Activated T-cell treated with anti-CD3 and anti-CD28 coated beads, Interleukin-2, amount 50 U/mL, for 72 hours (primary cell): ENCODE measurements at regions not wholly inside any gene's neighbourhood (a gene's known extent, or its start where the extent isn't known, plus 50 kb on each side); places are given as distances from the start of the nearest gene placed in this dataset.

ENCODE experiments used
- ATAC-seq, 2 donors: fragments of 150-1000 bp; cut with Tn5 transposase; replicated peaks in 1 of 2; 2 replicates each; pipeline ENCODE4 v1.10.0; 2021; ENCODE audit warnings: moderate library complexity in 2 of 2, mild to moderate bottlenecking in 1 of 2
- DNase-seq, 2 donors: peaks; one replicate each; pipeline ENCODE4 v3.0.0; 2021 to 2022; ENCODE audit warnings: mixed read lengths in 1 of 2
- H3K27ac Mint-ChIP-seq: one replicate; pipeline ENCODE4 v1.8.0; 2022; ENCODE audit warnings: mild to moderate bottlenecking, moderate library complexity, mixed read lengths
- H3K27me3 Mint-ChIP-seq: one replicate; pipeline ENCODE4 v1.8.0; 2022; ENCODE audit warnings: low read depth, mixed read lengths
- H3K36me3 Mint-ChIP-seq, 2 donors: one replicate each; pipeline ENCODE4 v1.8.0; 2022; ENCODE audit warnings: mixed read lengths in 2 of 2, mild to moderate bottlenecking in 1 of 2; ENCODE audit not compliant: insufficient read depth in 2 of 2
- H3K4me1 Mint-ChIP-seq: one replicate; pipeline ENCODE4 v1.8.0; 2022; ENCODE audit warnings: low read depth, mixed read lengths
- H3K4me3 Mint-ChIP-seq, 2 donors: one replicate each; pipeline ENCODE4 v1.8.0; 2022; ENCODE audit warnings: mild to moderate bottlenecking in 2 of 2, mixed read lengths in 2 of 2, moderate library complexity in 2 of 2
- H3K9me3 Mint-ChIP-seq, 2 donors: one replicate each; pipeline ENCODE4 v1.8.0; 2022; ENCODE audit warnings: mixed read lengths in 2 of 2

GRCh38 chr1:163766257-163766918 lies 444.6 kb downstream of the NUF2 start:
- DNase-seq (no peak), ATAC-seq (no peak)
- H3K4me3 Mint-ChIP-seq = no peak overlapping the region
- peaks cover 4 to 7% of the 10 kb centered on the region in 2 donors for H3K9me3 Mint-ChIP-seq
- H3K27me3 Mint-ChIP-seq = no peaks in the 10 kb centered on the region
- H3K27ac Mint-ChIP-seq = no peak overlapping the region
- H3K36me3 Mint-ChIP-seq = no peaks in the 10 kb centered on the region
- H3K4me1 Mint-ChIP-seq = no peaks in the 10 kb centered on the region

GRCh38 chr1:163768576-163768975 lies 446.8 kb downstream of the NUF2 start:
- no peak overlapping the region for H3K4me3 Mint-ChIP-seq
- ATAC-seq (no peak), DNase-seq (no peak)
- H3K27me3 Mint-ChIP-seq = no peaks in the 10 kb centered on the region
- no peak overlapping the region for H3K27ac Mint-ChIP-seq
- no peaks in the 10 kb centered on the region for H3K36me3 Mint-ChIP-seq
- no peaks in the 10 kb centered on the region for H3K4me1 Mint-ChIP-seq
- peaks cover 9% of the 10 kb centered on the region in 2 donors for H3K9me3 Mint-ChIP-seq

GRCh38 chr1:163770265-163770664 lies 448.5 kb downstream of the NUF2 start:
- ATAC-seq (no peak), DNase-seq (no peak)
- Mint-ChIP-seq H3K27me3 (no peaks in the 10 kb centered on the region), H3K4me1 (no peaks in the 10 kb centered on the region), H3K27ac (no peak overlapping the region), H3K9me3 (peaks cover 7 to 12% of the 10 kb centered on the region in 2 donors), H3K36me3 (no peaks in the 10 kb centered on the region), H3K4me3 (no peak overlapping the region)

- no peak for ATAC-seq
- no peaks in the 10 kb centered on the region for H3K27me3 Mint-ChIP-seq
- H3K36me3 Mint-ChIP-seq = no peaks in the 10 kb centered on the region
- no peaks in the 10 kb centered on the region for H3K4me1 Mint-ChIP-seq
- peaks cover 5 to 11% of the 10 kb centered on the region in 2 donors for H3K9me3 Mint-ChIP-seq
- no peak for DNase-seq
- no peak overlapping the region for H3K27ac Mint-ChIP-seq
- H3K4me3 Mint-ChIP-seq = no peak overlapping the region
These were observed 449.9 kb downstream of the NUF2 start for GRCh38 chr1:163771637-163772036.

GRCh38 chr1:163772246-163772645 lies 450.5 kb downstream of the NUF2 start:
- H3K4me1 Mint-ChIP-seq = no peaks in the 10 kb centered on the region
- no peaks in the 10 kb centered on the region for H3K27me3 Mint-ChIP-seq
- H3K9me3 Mint-ChIP-seq = peaks cover 5 to 11% of the 10 kb centered on the region in 2 donors
- H3K27ac Mint-ChIP-seq = no peak overlapping the region
- H3K4me3 Mint-ChIP-seq = no peak overlapping the region
- H3K36me3 Mint-ChIP-seq = no peaks in the 10 kb centered on the region
- DNase-seq (no peak), ATAC-seq (no peak)

GRCh38 chr1:163773396-163773795 lies 451.6 kb downstream of the NUF2 start:
- Mint-ChIP-seq H3K9me3 (peaks cover 7 to 10% of the 10 kb centered on the region in 2 donors), H3K27me3 (no peaks in the 10 kb centered on the region), H3K4me1 (no peaks in the 10 kb centered on the region), H3K4me3 (no peak overlapping the region), H3K27ac (no peak overlapping the region), H3K36me3 (no peaks in the 10 kb centered on the region)
- DNase-seq (no peak), ATAC-seq (no peak)

GRCh38 chr1:163774401-163774945 lies 452.7 kb downstream of the NUF2 start:
- H3K4me1 Mint-ChIP-seq = no peaks in the 10 kb centered on the region
- ATAC-seq = no peak
- no peak for DNase-seq
- H3K36me3 Mint-ChIP-seq = no peaks in the 10 kb centered on the region
- H3K9me3 Mint-ChIP-seq = peaks cover 7 to 10% of the 10 kb centered on the region in 2 donors
- no peak overlapping the region for H3K4me3 Mint-ChIP-seq
- H3K27me3 Mint-ChIP-seq = no peaks in the 10 kb centered on the region
- H3K27ac Mint-ChIP-seq = no peak overlapping the region

GRCh38 chr1:163774978-163775620 lies 453.3 kb downstream of the NUF2 start:
- Mint-ChIP-seq H3K27ac (no peak overlapping the region), H3K4me3 (no peak overlapping the region), H3K4me1 (no peaks in the 10 kb centered on the region), H3K27me3 (no peaks in the 10 kb centered on the region), H3K9me3 (peaks cover 7 to 11% of the 10 kb centered on the region in 2 donors), H3K36me3 (no peaks in the 10 kb centered on the region)
- DNase-seq (no peak), ATAC-seq (no peak)

- H3K27ac Mint-ChIP-seq = no peak overlapping the region
- ATAC-seq (no peak), DNase-seq (no peak)
- H3K36me3 Mint-ChIP-seq = no peaks in the 10 kb centered on the region
- no peaks in the 10 kb centered on the region for H3K4me1 Mint-ChIP-seq
- no peak overlapping the region for H3K4me3 Mint-ChIP-seq
- no peaks in the 10 kb centered on the region for H3K27me3 Mint-ChIP-seq
- peaks cover 2 to 9% of the 10 kb centered on the region in 2 donors for H3K9me3 Mint-ChIP-seq
These were observed 455.5 kb downstream of the NUF2 start for GRCh38 chr1:163777205-163777604.

GRCh38 chr1:163781146-163781545 lies 459.4 kb downstream of the NUF2 start:
- no peak overlapping the region for H3K27ac Mint-ChIP-seq
- H3K4me3 Mint-ChIP-seq = no peak overlapping the region
- no peak for DNase-seq
- H3K9me3 Mint-ChIP-seq = peaks cover 4 to 7% of the 10 kb centered on the region in 2 donors
- H3K36me3 Mint-ChIP-seq = no peaks in the 10 kb centered on the region
- no peak for ATAC-seq
- no peaks in the 10 kb centered on the region for H3K4me1 Mint-ChIP-seq
- H3K27me3 Mint-ChIP-seq = no peaks in the 10 kb centered on the region

GRCh38 chr1:163785868-163786405 lies 464.2 kb downstream of the NUF2 start:
- DNase-seq (no peak), ATAC-seq (no peak)
- Mint-ChIP-seq H3K36me3 (no peaks in the 10 kb centered on the region), H3K4me1 (no peaks in the 10 kb centered on the region), H3K4me3 (no peak overlapping the region), H3K27me3 (no peaks in the 10 kb centered on the region), H3K9me3 (peaks cover 2 to 4% of the 10 kb centered on the region in 2 donors), H3K27ac (no peak overlapping the region)

- Mint-ChIP-seq H3K4me3 (no peak overlapping the region), H3K9me3 (peaks cover 1 to 7% of the 10 kb centered on the region in 2 donors), H3K36me3 (no peaks in the 10 kb centered on the region), H3K27ac (no peak overlapping the region), H3K27me3 (no peaks in the 10 kb centered on the region), H3K4me1 (no peaks in the 10 kb centered on the region)
- DNase-seq (no peak), ATAC-seq (no peak)
These were observed 468.2 kb downstream of the NUF2 start for GRCh38 chr1:163789911-163790310.

- H3K27me3 Mint-ChIP-seq = no peaks in the 10 kb centered on the region
- no peaks in the 10 kb centered on the region for H3K4me1 Mint-ChIP-seq
- no peaks in the 10 kb centered on the region for H3K36me3 Mint-ChIP-seq
- peaks cover 5 to 9% of the 10 kb centered on the region in 2 donors for H3K9me3 Mint-ChIP-seq
- no peak overlapping the region for H3K27ac Mint-ChIP-seq
- no peak for DNase-seq
- no peak overlapping the region for H3K4me3 Mint-ChIP-seq
- no peak for ATAC-seq
These were observed 472.8 kb downstream of the NUF2 start for GRCh38 chr1:163794551-163794950.
